HG02610 (cell line): ENCODE measurements at regions not wholly inside any gene's neighbourhood (a gene's known extent, or its start where the extent isn't known, plus 50 kb on each side); places are given as distances from the start of the nearest gene placed in this dataset.

Experiments
- ATAC-seq: cut with Tn5 transposase; IDR thresholded peaks from one replicate; pipeline ENCODE4 v1.9.1; 2021; ENCODE audit warnings: mild to moderate bottlenecking, moderate library complexity; ENCODE audit not compliant: unreplicated experiment

DNA sequence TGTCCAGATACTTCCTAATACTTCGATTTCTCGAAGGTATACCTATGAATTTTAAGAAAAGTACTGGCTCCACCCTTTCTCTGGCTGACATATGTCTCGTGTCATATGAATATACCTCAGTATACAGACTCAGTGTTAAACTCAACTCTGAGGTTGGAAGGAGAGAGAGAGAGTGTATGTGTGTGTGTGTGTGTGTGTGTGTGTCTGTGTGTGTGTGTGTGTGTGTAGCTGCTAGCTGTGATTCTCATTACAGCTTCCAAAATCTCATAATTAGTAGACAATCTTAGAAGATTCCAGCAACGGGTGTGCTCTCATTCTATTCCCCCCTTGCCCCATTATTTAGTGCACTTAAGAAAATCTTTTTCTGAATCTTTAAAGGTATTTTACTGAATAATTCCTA lies 380.3 kb upstream of the B3GALT2 start:
- no peak for ATAC-seq

DNA sequence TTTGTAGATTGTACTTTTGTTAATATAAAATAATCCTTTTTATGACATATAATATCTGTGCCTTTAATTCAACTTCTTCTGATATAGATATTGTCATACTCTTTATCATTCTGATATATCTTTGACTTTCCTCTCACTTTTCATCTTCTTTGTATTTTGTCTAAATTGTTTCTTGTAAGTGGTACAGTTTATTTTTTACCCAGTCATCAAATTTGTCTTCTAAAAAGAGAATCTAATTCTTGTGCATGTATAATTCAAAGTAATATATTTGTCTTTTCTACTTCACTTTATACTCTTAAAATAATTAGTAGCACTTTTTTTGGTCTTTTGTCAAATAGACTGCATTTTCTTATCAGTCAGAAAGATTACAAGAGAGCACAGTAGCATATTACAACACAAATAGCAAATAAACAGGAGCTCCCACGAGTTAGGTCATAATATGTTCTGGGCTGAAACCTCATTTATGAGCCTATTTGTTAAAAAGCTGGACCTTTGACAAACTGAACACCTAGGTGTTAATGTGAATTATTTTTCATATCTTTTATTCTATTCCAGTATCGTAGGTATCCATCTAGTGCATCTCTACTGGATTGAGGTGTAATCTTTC lies 379.7 kb upstream of the B3GALT2 start:
- ATAC-seq: no peak

DNA sequence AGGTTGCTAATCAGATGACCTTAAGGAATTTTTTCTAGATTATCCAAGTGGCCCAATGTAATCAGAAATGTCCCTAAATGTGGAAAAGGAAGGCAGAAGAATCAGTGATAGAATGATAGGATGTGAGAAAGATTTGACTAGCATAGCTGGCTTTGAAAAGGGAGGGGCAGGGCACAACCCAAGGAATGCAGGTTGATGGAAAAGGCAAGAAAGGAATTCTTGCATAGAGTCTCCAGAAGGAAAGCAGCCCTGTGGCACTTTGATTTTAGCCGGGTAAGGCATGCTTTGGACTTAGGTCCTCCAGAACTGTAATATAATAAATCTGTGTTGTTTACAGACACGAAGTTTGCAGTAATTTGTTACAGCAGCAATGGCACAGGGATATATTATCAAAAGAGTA lies 375.7 kb upstream of the B3GALT2 start:
- ATAC-seq: no peak

DNA sequence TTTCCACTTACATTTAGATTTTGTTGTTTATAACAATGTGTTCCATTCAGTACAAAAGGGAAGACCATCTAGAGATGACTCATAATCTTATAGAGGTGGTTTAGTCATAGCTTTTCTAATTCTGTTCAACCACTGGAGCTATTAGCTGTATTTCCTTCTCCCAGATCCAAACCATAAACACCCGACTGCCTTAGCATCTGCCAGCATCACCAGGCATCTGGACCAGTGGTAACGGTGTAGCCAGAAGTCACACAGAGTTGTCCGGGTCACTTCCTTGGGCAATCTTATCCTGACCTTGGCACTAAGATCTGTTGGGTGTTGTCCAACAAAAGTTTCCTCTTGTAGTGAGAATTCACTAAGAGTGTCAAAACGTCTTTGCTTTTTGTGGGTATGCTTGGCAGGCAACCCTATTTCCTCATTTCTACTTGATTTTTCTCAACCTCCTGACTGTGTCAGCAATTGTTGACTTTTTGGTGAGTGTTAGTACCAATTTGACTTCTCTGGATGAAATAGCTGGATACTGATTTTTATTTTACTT lies 372.1 kb upstream of the B3GALT2 start:
- ATAC-seq: no peak

GRCh38 chr1:193555662-193556441 lies 369.4 kb upstream of the B3GALT2 start:
- ATAC-seq: no peak

GRCh38 chr1:193553564-193553963 lies 367.2 kb upstream of the B3GALT2 start:
- no peak for ATAC-seq

- no peak for ATAC-seq
Observed at GRCh38 chr1:193552274-193552673, 365.9 kb upstream of the B3GALT2 start.

- no peak for ATAC-seq
Observed at GRCh38 chr1:193549081-193549480, 362.7 kb upstream of the B3GALT2 start.

GRCh38 chr1:193545171-193545570 lies 358.8 kb upstream of the B3GALT2 start:
- no peak for ATAC-seq

- ATAC-seq: no peak
Observed at GRCh38 chr1:193543259-193543658, 356.8 kb upstream of the B3GALT2 start.

GRCh38 chr1:193542690-193543089 lies 356.3 kb upstream of the B3GALT2 start:
- no peak for ATAC-seq

DNA sequence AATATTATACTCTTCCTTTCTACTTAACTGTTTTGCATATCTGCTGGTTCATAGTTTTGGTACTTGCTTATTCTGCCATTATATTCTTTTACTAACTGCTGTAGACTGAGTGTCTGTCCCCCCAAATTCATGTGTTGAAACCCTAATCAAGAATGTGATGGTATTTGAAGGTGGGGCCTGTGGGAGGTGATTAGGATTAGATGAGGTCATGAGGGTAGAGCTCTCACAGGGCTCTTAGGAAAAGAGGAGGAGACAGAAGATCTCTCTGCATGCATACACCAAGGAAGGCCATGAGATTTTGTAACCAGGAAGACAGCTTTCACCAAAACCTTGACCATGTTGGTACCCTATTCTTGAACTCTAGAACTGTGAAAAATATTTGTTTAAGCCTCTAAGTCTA lies 354.1 kb upstream of the B3GALT2 start:
- ATAC-seq: peak; percentile 1

- peak; percentile 64 for ATAC-seq
Observed at GRCh38 chr1:193539731-193540459, 353.5 kb upstream of the B3GALT2 start.

DNA sequence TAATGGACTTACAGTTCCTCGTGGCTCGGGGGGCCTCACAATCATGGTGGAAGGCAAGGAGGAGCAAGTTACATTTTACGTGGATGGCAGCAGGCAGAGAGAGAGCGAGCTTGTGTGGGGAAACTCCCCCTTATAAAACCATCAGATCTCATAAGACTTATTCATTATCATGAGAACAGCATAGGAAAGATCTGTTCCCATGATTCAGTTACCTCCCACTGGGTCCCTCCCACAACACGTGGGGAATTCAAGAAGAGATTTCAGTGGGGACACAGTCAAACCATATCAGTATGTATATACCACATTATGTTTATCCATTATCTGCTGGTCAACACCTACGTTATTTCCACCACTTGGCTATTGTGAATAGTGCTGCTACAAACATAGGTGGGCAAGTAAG lies 352.3 kb upstream of the B3GALT2 start:
- ATAC-seq: no peak

DNA sequence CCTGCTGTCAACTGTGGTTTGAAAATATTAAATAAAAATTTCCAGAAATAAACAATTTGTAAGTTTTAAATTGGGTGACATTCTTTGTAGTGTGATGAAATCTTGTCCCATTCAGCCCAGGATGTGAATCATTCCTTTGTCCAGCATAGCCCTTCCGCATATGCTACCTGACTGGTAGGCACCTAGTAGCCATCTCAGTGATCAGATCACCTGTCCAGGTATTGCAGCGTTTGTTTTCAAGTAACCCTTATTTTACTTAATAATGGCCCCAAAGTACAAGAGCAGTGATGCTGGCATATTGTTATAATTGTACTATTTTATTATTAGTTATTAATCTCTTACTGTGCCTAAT lies 351.6 kb upstream of the B3GALT2 start:
- ATAC-seq: no peak

DNA sequence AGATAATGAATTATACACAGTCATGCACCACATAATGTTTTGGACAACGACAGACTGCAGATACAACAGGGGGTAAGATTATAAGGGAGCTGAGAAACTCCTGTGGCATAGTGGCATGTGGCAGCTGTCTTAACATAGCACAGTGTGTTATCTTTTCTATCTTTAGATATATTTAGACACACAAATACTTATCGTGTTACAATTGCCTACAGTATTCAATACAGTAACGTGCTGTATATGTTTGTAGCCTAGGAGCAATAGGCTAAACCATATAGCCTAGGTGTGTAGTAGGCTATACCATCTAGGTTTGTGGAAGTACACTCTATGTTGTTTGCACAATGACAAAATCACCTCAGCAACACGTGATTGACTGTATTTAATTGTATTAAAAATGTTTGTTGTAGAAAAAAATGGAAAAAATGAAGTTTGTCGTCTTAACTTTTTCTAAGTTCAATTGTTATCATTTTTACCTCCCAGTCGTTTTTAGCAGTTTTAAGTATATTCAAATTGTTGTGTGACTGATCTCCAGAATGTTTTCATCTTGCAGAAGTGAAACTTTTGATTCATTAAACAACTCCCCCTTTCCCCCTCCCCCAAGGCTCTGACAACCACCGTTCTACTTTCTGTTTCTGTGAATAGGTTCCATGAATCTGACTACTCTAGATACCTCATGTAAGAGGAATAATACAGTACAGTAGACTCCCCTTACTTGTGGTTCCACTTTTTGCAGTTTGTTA lies 351.0 kb upstream of the B3GALT2 start:
- peak; percentile 89 for ATAC-seq

- ATAC-seq: no peak
Observed at GRCh38 chr1:193533853-193534252, 347.4 kb upstream of the B3GALT2 start.

DNA sequence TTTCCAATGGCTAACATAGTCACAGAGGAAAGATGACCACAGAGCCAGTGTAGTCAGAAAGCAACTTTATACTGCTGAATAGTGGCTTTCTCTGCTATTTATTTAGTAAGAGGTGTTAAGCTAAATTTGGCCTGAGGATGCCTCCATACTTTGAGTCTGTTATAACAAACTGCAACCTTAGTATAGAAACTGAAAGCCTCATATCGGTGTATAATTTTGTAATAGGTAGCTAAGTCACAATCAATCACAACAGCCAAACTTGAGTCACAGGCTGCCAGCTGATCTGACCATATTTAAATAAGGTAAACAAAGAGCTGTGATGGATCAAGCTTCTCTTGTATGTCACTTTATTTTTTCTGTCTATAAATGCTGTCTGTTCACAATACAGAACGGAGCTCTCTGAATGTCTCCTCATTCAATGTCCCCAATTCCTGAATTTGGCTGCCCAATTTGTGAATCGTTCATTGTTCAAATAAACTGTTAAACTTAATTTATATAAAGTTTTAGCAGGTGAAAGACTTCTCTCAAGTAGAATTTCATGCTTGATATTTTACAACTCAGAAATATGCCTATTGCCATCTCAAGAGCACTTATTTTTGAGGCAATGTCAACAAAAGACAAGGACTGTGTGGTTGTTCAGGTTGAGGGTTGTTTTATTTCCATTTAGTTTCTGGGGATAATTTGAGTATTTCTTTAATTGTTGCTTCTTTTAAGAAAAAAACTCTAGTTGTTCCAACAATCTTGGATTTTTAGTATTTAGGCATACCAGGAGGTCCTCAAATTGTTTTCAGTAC lies 339.7 kb upstream of the B3GALT2 start:
- ATAC-seq: no peak

DNA sequence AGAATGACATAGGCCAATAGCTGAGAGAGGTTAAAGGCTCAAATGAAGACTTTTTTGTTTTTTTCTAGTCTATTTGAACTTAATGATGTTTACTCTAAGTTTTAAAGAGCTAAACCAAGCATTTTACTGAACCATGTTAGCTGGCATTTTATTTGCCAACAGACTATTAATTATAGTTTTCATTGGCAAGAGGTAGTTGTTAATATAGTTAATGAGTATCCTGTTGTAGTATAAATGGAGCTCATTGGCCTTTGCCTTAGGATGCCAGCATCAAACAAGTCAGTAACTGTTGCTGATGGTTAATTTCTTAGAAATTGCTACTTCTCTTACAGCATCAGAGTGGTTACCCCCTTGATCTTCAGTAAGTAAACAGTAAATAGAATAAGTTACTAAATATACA lies 339.0 kb upstream of the B3GALT2 start:
- no peak for ATAC-seq

DNA sequence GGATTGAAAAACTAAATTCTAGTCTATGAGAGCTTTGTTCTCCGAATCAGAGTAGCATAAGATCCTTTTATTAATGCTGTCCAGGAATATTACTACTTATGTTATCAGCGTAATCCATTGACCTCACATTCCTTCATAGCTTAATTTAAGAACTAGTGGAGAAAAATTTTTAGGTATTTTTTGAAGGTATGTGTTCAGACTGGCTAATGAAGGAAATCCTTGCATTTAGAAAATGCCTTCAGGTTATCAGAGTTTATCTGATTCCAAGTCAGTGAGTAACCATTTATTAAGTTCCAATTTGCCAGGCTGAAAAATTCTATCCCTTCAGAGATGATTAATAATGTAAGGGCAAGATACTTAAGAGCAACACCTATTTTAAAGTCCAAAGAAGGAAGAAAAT lies 338.2 kb upstream of the B3GALT2 start:
- no peak for ATAC-seq
